Activated CD4-positive, alpha-beta memory T cell treated with anti-CD3 and anti-CD28 coated beads for 36 hours (primary cell): ENCODE measurements at regions not wholly inside any gene's neighbourhood (a gene's known extent, or its start where the extent isn't known, plus 50 kb on each side); places are given as distances from the start of the nearest gene placed in this dataset.
"Not testable (repeated sequence)": the region's sequence is repeated elsewhere in the genome, so short reads cannot be mapped to it uniquely, and the experiment has no call there.

Experiments
- CTCF ChIA-PET: fragments of 350-600 bp; sonication (Branson Sonifier 250); formaldehyde crosslinking; loops from one replicate; lab custom pipeline; 2021; ENCODE audit warnings: antibody characterized with exemption, inconsistent platforms; lab: Charles Lee
- POLR2A ChIA-PET: fragments of 350-600 bp; sonication (Branson Sonifier 250); formaldehyde crosslinking; loops from one replicate; lab custom pipeline; 2021; ENCODE audit warnings: antibody characterized with exemption; lab: Charles Lee
- DNase-seq: peaks from one replicate; pipeline ENCODE4 v3.0.0-alpha.2; 2020
- H3K27ac Mint-ChIP-seq: one replicate; pipeline ENCODE4 v1.8.0; 2021; ENCODE audit warnings: mixed read lengths
- H3K27me3 Mint-ChIP-seq: one replicate; pipeline ENCODE4 v1.8.0; 2021; ENCODE audit warnings: mixed read lengths
- H3K36me3 Mint-ChIP-seq: one replicate; pipeline ENCODE4 v1.8.0; 2021; ENCODE audit warnings: mixed read lengths
- H3K4me1 Mint-ChIP-seq: one replicate; pipeline ENCODE4 v1.8.0; 2021; ENCODE audit warnings: low read depth, mixed read lengths
- H3K4me3 Mint-ChIP-seq: one replicate; pipeline ENCODE4 v1.8.0; 2021; ENCODE audit warnings: mild to moderate bottlenecking, mixed read lengths
- H3K9me3 Mint-ChIP-seq: one replicate; pipeline ENCODE4 v1.8.0; 2021; ENCODE audit warnings: mixed read lengths
- intact Hi-C: fragments of 100-400 bp; cut with micrococcal nuclease; formaldehyde crosslinking; loops from one replicate; pipeline ENCODE4 v1.15.1; 2023

GRCh38 chr16:60611844-60612243, 1424.4 kb downstream of the CDH8 start:
- H3K27ac Mint-ChIP-seq: no peak overlapping the region
- H3K9me3 Mint-ChIP-seq: peaks cover 40% of the 10 kb centered on the region
- intact Hi-C loops: no loop called here
- H3K36me3 Mint-ChIP-seq: no peaks in the 10 kb centered on the region
- ChIA-PET CTCF (no interaction called here), POLR2A (no interaction called here)
- no peaks in the 10 kb centered on the region for H3K4me1 Mint-ChIP-seq
- no peaks in the 10 kb centered on the region for H3K27me3 Mint-ChIP-seq
- DNase-seq: no peak
- no peak overlapping the region for H3K4me3 Mint-ChIP-seq

GRCh38 chr16:60608971-60609370, 1427.3 kb downstream of the CDH8 start:
- intact Hi-C loops: no loop called here
- Mint-ChIP-seq H3K4me1 (no peaks in the 10 kb centered on the region), H3K36me3 (no peaks in the 10 kb centered on the region), H3K27me3 (no peaks in the 10 kb centered on the region), H3K4me3 (no peak overlapping the region), H3K9me3 (peaks cover 44% of the 10 kb centered on the region), H3K27ac (no peak overlapping the region)
- POLR2A ChIA-PET: no interaction called here
- DNase-seq: no peak
- CTCF ChIA-PET: no interaction called here

GRCh38 chr16:60605652-60606051, 1430.6 kb downstream of the CDH8 start:
- intact Hi-C loops: not testable (repeated sequence)

GRCh38 chr16:60605176-60605575, 1431.1 kb downstream of the CDH8 start:
- CTCF ChIA-PET: no interaction called here
- peaks cover 31% of the 10 kb centered on the region for H3K9me3 Mint-ChIP-seq
- H3K36me3 Mint-ChIP-seq: no peaks in the 10 kb centered on the region
- H3K27ac Mint-ChIP-seq: no peak overlapping the region
- no peak for DNase-seq
- H3K4me1 Mint-ChIP-seq: no peaks in the 10 kb centered on the region
- no peak overlapping the region for H3K4me3 Mint-ChIP-seq
- no peaks in the 10 kb centered on the region for H3K27me3 Mint-ChIP-seq
- intact Hi-C loops: no loop called here
- POLR2A ChIA-PET: no interaction called here

More at GRCh38 chr16:60605652-60606051, 1430.6 kb downstream of the CDH8 start:
- CTCF ChIA-PET, H3K4me1 Mint-ChIP-seq, DNase-seq, H3K27me3 Mint-ChIP-seq, H3K36me3 Mint-ChIP-seq, POLR2A ChIA-PET, H3K27ac Mint-ChIP-seq, H3K4me3 Mint-ChIP-seq: not testable (repeated sequence)
- H3K9me3 Mint-ChIP-seq: peaks cover 31% of the 10 kb centered on the region

GRCh38 chr16:60586493-60586892, 1449.7 kb downstream of the CDH8 start:
- ChIA-PET POLR2A (no interaction called here), CTCF (no interaction called here)
- H3K9me3 Mint-ChIP-seq: peaks cover 46% of the 10 kb centered on the region

GRCh38 chr16:60582528-60582927, 1453.7 kb downstream of the CDH8 start:
- DNase-seq: no peak
- ChIA-PET CTCF (no interaction called here), POLR2A (no interaction called here)
- intact Hi-C loops: no loop called here
- no peaks in the 10 kb centered on the region for H3K4me1 Mint-ChIP-seq
- H3K27me3 Mint-ChIP-seq: no peaks in the 10 kb centered on the region
- H3K36me3 Mint-ChIP-seq: no peaks in the 10 kb centered on the region
- H3K9me3 Mint-ChIP-seq: peaks cover 39% of the 10 kb centered on the region
- no peak overlapping the region for H3K4me3 Mint-ChIP-seq
- no peak overlapping the region for H3K27ac Mint-ChIP-seq

More at GRCh38 chr16:60586493-60586892, 1449.7 kb downstream of the CDH8 start:
- Mint-ChIP-seq H3K4me1 (no peaks in the 10 kb centered on the region), H3K4me3 (no peak overlapping the region), H3K27me3 (no peaks in the 10 kb centered on the region), H3K27ac (no peak overlapping the region), H3K36me3 (no peaks in the 10 kb centered on the region)
- intact Hi-C loops: no loop called here
- no peak for DNase-seq

GRCh38 chr16:60566901-60567300, 1469.3 kb downstream of the CDH8 start:
- no peaks in the 10 kb centered on the region for H3K4me1 Mint-ChIP-seq
- peaks cover 26% of the 10 kb centered on the region for H3K9me3 Mint-ChIP-seq
- CTCF ChIA-PET: no interaction called here
- no peak overlapping the region for H3K4me3 Mint-ChIP-seq
- no peak for DNase-seq
- POLR2A ChIA-PET: no interaction called here
- no peak overlapping the region for H3K27ac Mint-ChIP-seq
- intact Hi-C loops: no loop called here
- H3K27me3 Mint-ChIP-seq: no peaks in the 10 kb centered on the region
- H3K36me3 Mint-ChIP-seq: no peaks in the 10 kb centered on the region

GRCh38 chr16:60564588-60564987, 1471.7 kb downstream of the CDH8 start:
- Mint-ChIP-seq H3K27me3 (no peaks in the 10 kb centered on the region), H3K9me3 (peaks cover 23% of the 10 kb centered on the region), H3K27ac (no peak overlapping the region), H3K4me1 (no peaks in the 10 kb centered on the region), H3K4me3 (no peak overlapping the region), H3K36me3 (no peaks in the 10 kb centered on the region)
- ChIA-PET POLR2A (no interaction called here), CTCF (no interaction called here)
- intact Hi-C loops: no loop called here
- DNase-seq: no peak

GRCh38 chr16:60563166-60563565, 1473.1 kb downstream of the CDH8 start:
- intact Hi-C loops: no loop called here
- H3K36me3 Mint-ChIP-seq: no peaks in the 10 kb centered on the region
- no peak overlapping the region for H3K4me3 Mint-ChIP-seq
- ChIA-PET CTCF (no interaction called here), POLR2A (no interaction called here)
- no peak overlapping the region for H3K27ac Mint-ChIP-seq
- no peak for DNase-seq
- H3K27me3 Mint-ChIP-seq: no peaks in the 10 kb centered on the region
- no peaks in the 10 kb centered on the region for H3K4me1 Mint-ChIP-seq
- peaks cover 28% of the 10 kb centered on the region for H3K9me3 Mint-ChIP-seq

- CTCF ChIA-PET: no interaction called here
Observed at GRCh38 chr16:60558936-60559335, 1477.3 kb downstream of the CDH8 start.

GRCh38 chr16:60553090-60553757, 1483.0 kb downstream of the CDH8 start:
- intact Hi-C loops: no loop called here
- H3K4me3 Mint-ChIP-seq: no peak overlapping the region
- H3K36me3 Mint-ChIP-seq: no peaks in the 10 kb centered on the region
- peaks cover 37% of the 10 kb centered on the region for H3K9me3 Mint-ChIP-seq
- ChIA-PET POLR2A (no interaction called here), CTCF (interaction anchor here (0.6 kb wide), 1 partner anchor 1753 kb away, joined by 3 read pairs; no protein-coding TSS in a partner anchor)
- no peaks in the 10 kb centered on the region for H3K4me1 Mint-ChIP-seq
- no peaks in the 10 kb centered on the region for H3K27me3 Mint-ChIP-seq
- H3K27ac Mint-ChIP-seq: no peak overlapping the region
- DNase-seq: no peak

More at GRCh38 chr16:60558936-60559335, 1477.3 kb downstream of the CDH8 start:
- intact Hi-C loops: no loop called here
- no peak overlapping the region for H3K27ac Mint-ChIP-seq
- H3K4me1 Mint-ChIP-seq: no peaks in the 10 kb centered on the region
- no peak overlapping the region for H3K4me3 Mint-ChIP-seq
- POLR2A ChIA-PET: no interaction called here
- DNase-seq: no peak
- no peaks in the 10 kb centered on the region for H3K36me3 Mint-ChIP-seq
- peaks cover 37% of the 10 kb centered on the region for H3K9me3 Mint-ChIP-seq
- no peaks in the 10 kb centered on the region for H3K27me3 Mint-ChIP-seq

- no peaks in the 10 kb centered on the region for H3K27me3 Mint-ChIP-seq
- intact Hi-C loops: no loop called here
- no peak overlapping the region for H3K27ac Mint-ChIP-seq
- H3K36me3 Mint-ChIP-seq: no peaks in the 10 kb centered on the region
- no peak for DNase-seq
- POLR2A ChIA-PET: no interaction called here
- CTCF ChIA-PET: no interaction called here
- no peaks in the 10 kb centered on the region for H3K4me1 Mint-ChIP-seq
- H3K4me3 Mint-ChIP-seq: no peak overlapping the region
- peaks cover 29% of the 10 kb centered on the region for H3K9me3 Mint-ChIP-seq
Observed at GRCh38 chr16:60541535-60541934, 1494.7 kb downstream of the CDH8 start.

- no peaks in the 10 kb centered on the region for H3K36me3 Mint-ChIP-seq
- ChIA-PET POLR2A (no interaction called here), CTCF (no interaction called here)
- intact Hi-C loops: no loop called here
- no peaks in the 10 kb centered on the region for H3K4me1 Mint-ChIP-seq
- DNase-seq: no peak
- H3K27me3 Mint-ChIP-seq: no peaks in the 10 kb centered on the region
- no peak overlapping the region for H3K4me3 Mint-ChIP-seq
- H3K9me3 Mint-ChIP-seq: peaks cover 30% of the 10 kb centered on the region
- H3K27ac Mint-ChIP-seq: no peak overlapping the region
Observed at GRCh38 chr16:60510941-60511340, 1525.3 kb downstream of the CDH8 start.
